ENCODE measurements at regions not wholly inside any gene's neighbourhood (a gene's known extent, or its start where the extent isn't known, plus 50 kb on each side); places are given as distances from the start of the nearest gene placed in this dataset.

- TF ChIP-seq EZH2 (IDR thresholded peaks at IDR 0.05; ENCODE audit: borderline replicate concordance, low read depth, low read length, severe bottlenecking), result no peak
- no peak for TF ChIP-seq CTCF (IDR thresholded peaks at IDR 0.05; ENCODE audit: borderline replicate concordance, extremely low read depth, low read length, poor library complexity, severe bottlenecking)
- ATAC-seq (ENCODE audit: insufficient read depth, low read depth), result no peak
Measured at GRCh38 chr6:23969344-23969743, 156.7 kb upstream of the NRSN1 start.

GRCh38 chr6:23977706-23978105, 148.3 kb upstream of the NRSN1 start:
- Histone ChIP-seq H3K27me3 (ENCODE audit: insufficient read depth, low read length, poor library complexity) (no peaks in the 10 kb centered on the region), H4K20me1 (ENCODE audit: insufficient read depth, low read length) (no peaks in the 10 kb centered on the region), H3K4me1 (ENCODE audit: insufficient read depth, low read length) (no peaks in the 10 kb centered on the region), H3K27ac (ENCODE audit: low read length) (no peak overlapping the region), H3K36me3 (ENCODE audit: insufficient read depth, low read length) (no peaks in the 10 kb centered on the region), H2AFZ (ENCODE audit: low read depth, low read length) (no peak overlapping the region), H3K9me3 (ENCODE audit: insufficient read depth, low read length, severe bottlenecking) (no peaks in the 10 kb centered on the region), H3K9ac (ENCODE audit: low read depth, low read length) (no peak overlapping the region), H3K79me2 (ENCODE audit: insufficient read depth, low read length) (no peaks in the 10 kb centered on the region), H3K4me3 (ENCODE audit: low read depth in 1 of 2, low read length in 2 of 2) (no peak overlapping the region), H3K4me2 (ENCODE audit: insufficient read depth, low read length) (no peak overlapping the region)
- no peak for TF ChIP-seq EZH2 (IDR thresholded peaks at IDR 0.05; ENCODE audit: borderline replicate concordance, low read depth, low read length, severe bottlenecking)
- TF ChIP-seq CTCF (IDR thresholded peaks at IDR 0.05; ENCODE audit: borderline replicate concordance, extremely low read depth, low read length, poor library complexity, severe bottlenecking), result no peak
- DNase-seq (no peak), ATAC-seq (ENCODE audit: insufficient read depth, low read depth) (no peak)

More at GRCh38 chr6:23969344-23969743, 156.7 kb upstream of the NRSN1 start:
- H4K20me1 ChIP-seq (ENCODE audit: insufficient read depth, low read length), result no peaks in the 10 kb centered on the region
- H3K9me3 ChIP-seq (ENCODE audit: insufficient read depth, low read length, severe bottlenecking), result no peaks in the 10 kb centered on the region
- H2AFZ ChIP-seq (ENCODE audit: low read depth, low read length), result no peak overlapping the region
- no peak overlapping the region for H3K4me2 ChIP-seq (ENCODE audit: insufficient read depth, low read length)
- H3K4me3 ChIP-seq (ENCODE audit: low read depth in 1 of 2, low read length in 2 of 2), result no peak overlapping the region
- H3K27ac ChIP-seq (ENCODE audit: low read length), result no peak overlapping the region
- H3K27me3 ChIP-seq (ENCODE audit: insufficient read depth, low read length, poor library complexity), result no peaks in the 10 kb centered on the region
- H3K36me3 ChIP-seq (ENCODE audit: insufficient read depth, low read length), result no peaks in the 10 kb centered on the region
- no peaks in the 10 kb centered on the region for H3K4me1 ChIP-seq (ENCODE audit: insufficient read depth, low read length)
- no peak for DNase-seq
- no peak overlapping the region for H3K9ac ChIP-seq (ENCODE audit: low read depth, low read length)
- H3K79me2 ChIP-seq (ENCODE audit: insufficient read depth, low read length), result no peaks in the 10 kb centered on the region

GRCh38 chr6:23980965-23981364, 145.1 kb upstream of the NRSN1 start:
- no peak overlapping the region for H3K27ac ChIP-seq (ENCODE audit: low read length)
- no peaks in the 10 kb centered on the region for H4K20me1 ChIP-seq (ENCODE audit: insufficient read depth, low read length)
- no peaks in the 10 kb centered on the region for H3K27me3 ChIP-seq (ENCODE audit: insufficient read depth, low read length, poor library complexity)
- no peak overlapping the region for H2AFZ ChIP-seq (ENCODE audit: low read depth, low read length)
- H3K4me3 ChIP-seq (ENCODE audit: low read depth in 1 of 2, low read length in 2 of 2), result no peak overlapping the region
- no peaks in the 10 kb centered on the region for H3K4me1 ChIP-seq (ENCODE audit: insufficient read depth, low read length)
- TF ChIP-seq EZH2 (IDR thresholded peaks at IDR 0.05; ENCODE audit: borderline replicate concordance, low read depth, low read length, severe bottlenecking) (no peak), CTCF (IDR thresholded peaks at IDR 0.05; ENCODE audit: borderline replicate concordance, extremely low read depth, low read length, poor library complexity, severe bottlenecking) (no peak)
- H3K4me2 ChIP-seq (ENCODE audit: insufficient read depth, low read length), result no peak overlapping the region
- no peaks in the 10 kb centered on the region for H3K9me3 ChIP-seq (ENCODE audit: insufficient read depth, low read length, severe bottlenecking)
- ATAC-seq (ENCODE audit: insufficient read depth, low read depth) (no peak), DNase-seq (no peak)
- H3K79me2 ChIP-seq (ENCODE audit: insufficient read depth, low read length), result no peaks in the 10 kb centered on the region
- no peak overlapping the region for H3K9ac ChIP-seq (ENCODE audit: low read depth, low read length)
- no peaks in the 10 kb centered on the region for H3K36me3 ChIP-seq (ENCODE audit: insufficient read depth, low read length)

GRCh38 chr6:23981923-23982322, 144.1 kb upstream of the NRSN1 start:
- no peak for TF ChIP-seq CTCF (IDR thresholded peaks at IDR 0.05; ENCODE audit: borderline replicate concordance, extremely low read depth, low read length, poor library complexity, severe bottlenecking)
- TF ChIP-seq EZH2 (IDR thresholded peaks at IDR 0.05; ENCODE audit: borderline replicate concordance, low read depth, low read length, severe bottlenecking), result no peak
- no peaks in the 10 kb centered on the region for H4K20me1 ChIP-seq (ENCODE audit: insufficient read depth, low read length)
- no peak overlapping the region for H2AFZ ChIP-seq (ENCODE audit: low read depth, low read length)
- H3K4me2 ChIP-seq (ENCODE audit: insufficient read depth, low read length), result no peak overlapping the region
- H3K9ac ChIP-seq (ENCODE audit: low read depth, low read length), result no peak overlapping the region
- H3K79me2 ChIP-seq (ENCODE audit: insufficient read depth, low read length), result no peaks in the 10 kb centered on the region
- no peaks in the 10 kb centered on the region for H3K27me3 ChIP-seq (ENCODE audit: insufficient read depth, low read length, poor library complexity)
- H3K9me3 ChIP-seq (ENCODE audit: insufficient read depth, low read length, severe bottlenecking), result no peaks in the 10 kb centered on the region
- ATAC-seq (ENCODE audit: insufficient read depth, low read depth) (no peak), DNase-seq (no peak)
- H3K4me1 ChIP-seq (ENCODE audit: insufficient read depth, low read length), result no peaks in the 10 kb centered on the region
- H3K27ac ChIP-seq (ENCODE audit: low read length), result no peak overlapping the region
- no peak overlapping the region for H3K4me3 ChIP-seq (ENCODE audit: low read depth in 1 of 2, low read length in 2 of 2)
- H3K36me3 ChIP-seq (ENCODE audit: insufficient read depth, low read length), result no peaks in the 10 kb centered on the region

All from DND-41 (cell line).